Endothelial cell of umbilical vein (primary cell): ENCODE measurements at regions not wholly inside any gene's neighbourhood (a gene's known extent, or its start where the extent isn't known, plus 50 kb on each side); places are given as distances from the start of the nearest gene placed in this dataset.

Experiments
- BruUV-seq: library from RNA; stranded (reverse); fragments of 400-500 nt; replicated peaks from 2 replicates; lab custom pipeline; 2021; lab: Mats Ljungman, UMichigan
- CTCF ChIA-PET: fragments of 300-600, 350-600 bp; sonication (Branson Sonifier 250); formaldehyde crosslinking; loops from one replicate; lab custom pipeline; 2021; ENCODE audit warnings: antibody characterized with exemption, inconsistent platforms; lab: Charles Lee
- POLR2A ChIA-PET: fragments of 300-600, 350-600 bp; sonication (Branson Sonifier 250); formaldehyde crosslinking; loops from one replicate; lab custom pipeline; 2021; ENCODE audit warnings: antibody characterized with exemption, inconsistent platforms; lab: Charles Lee
- DNase-seq: peaks from one replicate; pipeline ENCODE4 v3.0.0-alpha.2; 2011; ENCODE audit warnings: low read depth, low spot score
- FAIRE-seq: peaks from 2 replicates; lab custom pipeline; 2011; peaks lifted over from hg19 to GRCh38; lab: Jason Lieb, UNC
- H2AFZ ChIP-seq: 2 replicates; pipeline ENCODE4 v1.6.0; 2012; ENCODE audit warnings: low read depth, low read length, control low read depth, inconsistent platforms
- H3K27ac ChIP-seq: 2 replicates; pipeline ENCODE4 v1.5.1; 2011; ENCODE audit warnings: low read depth, mild to moderate bottlenecking, control low read depth, low read length, moderate library complexity; ENCODE audit not compliant: insufficient read depth
- H3K27me3 ChIP-seq, 2 experiments: 2 replicates each; pipeline versions ENCODE4 v1.6.0 to v1.6.1; 2011; ENCODE audit warnings: low read length in 2 of 2, mixed read lengths in 1 of 2; ENCODE audit not compliant: control insufficient read depth in 2 of 2, insufficient read depth in 2 of 2
- H3K36me3 ChIP-seq, 2 experiments: 2 replicates in 1 of 2; 3 replicates in 1 of 2; pipeline ENCODE4 v1.5.1; 2011; ENCODE audit warnings: low read length in 2 of 2, mild to moderate bottlenecking in 1 of 2, moderate library complexity in 1 of 2; ENCODE audit not compliant: control insufficient read depth in 2 of 2, insufficient read depth in 2 of 2; ENCODE audit errors: extremely low read depth in 1 of 2
- H3K4me1 ChIP-seq: 3 replicates; pipeline ENCODE4 v1.5.1; 2011; ENCODE audit warnings: mild to moderate bottlenecking, low read length; ENCODE audit not compliant: control insufficient read depth, insufficient read depth; ENCODE audit errors: extremely low read depth
- H3K4me2 ChIP-seq: 2 replicates; pipeline ENCODE4 v1.6.1; 2011; ENCODE audit warnings: low read length, control low read depth, mixed read lengths; ENCODE audit not compliant: insufficient read depth
- H3K4me3 ChIP-seq, 3 experiments: fragments of 200-600 bp in 1 of 3; sonication (generic), shearing (Covaris generic) in 1 of 3; replicated peaks in 1 of 3; 2 replicates each; pipeline ENCODE4 v1.5.1; 2011 to 2016; ENCODE audit warnings: control low read depth in 3 of 3, low read length in 3 of 3, mild to moderate bottlenecking in 2 of 3, inconsistent platforms in 1 of 3, low read depth in 1 of 3, moderate library complexity in 1 of 3; ENCODE audit not compliant: insufficient read depth in 1 of 3
- H3K79me2 ChIP-seq: 2 replicates; pipeline ENCODE4 v1.6.0; 2012; ENCODE audit warnings: low read length, inconsistent platforms; ENCODE audit not compliant: control insufficient read depth, insufficient read depth
- H3K9ac ChIP-seq: replicated peaks from 2 replicates; pipeline ENCODE3; 2011; ENCODE audit warnings: low read length, control low read depth; ENCODE audit not compliant: insufficient read depth; ENCODE audit errors: extremely low read depth
- H3K9me1 ChIP-seq: replicated peaks from 3 replicates; pipeline ENCODE4 v1.6.0; 2011; ENCODE audit warnings: mild to moderate bottlenecking, low read length; ENCODE audit not compliant: control insufficient read depth, insufficient read depth; ENCODE audit errors: extremely low read depth
- H3K9me3 ChIP-seq: replicated peaks from 2 replicates; pipeline ENCODE4 v1.5.1; 2012; ENCODE audit warnings: low read length, inconsistent platforms; ENCODE audit not compliant: control insufficient read depth, insufficient read depth
- H4K20me1 ChIP-seq: replicated peaks from 2 replicates; pipeline ENCODE3; 2011; ENCODE audit warnings: mild to moderate bottlenecking, low read length; ENCODE audit not compliant: control insufficient read depth, insufficient read depth; ENCODE audit errors: extremely low read depth
- CTCF ChIP-seq, 2 donors: IDR thresholded peaks; 1 replicate in 1 of 2; 2 replicates in 1 of 2; pipeline ENCODE4 v1.5.1; 2011; ENCODE audit warnings: low read length in 2 of 2, mild to moderate bottlenecking in 2 of 2, moderate library complexity in 2 of 2, control low read depth in 1 of 2, inconsistent platforms in 1 of 2, low read depth in 1 of 2; ENCODE audit not compliant: insufficient read depth in 1 of 2; ENCODE audit errors: extremely low read depth in 1 of 2
- EZH2 ChIP-seq: IDR thresholded peaks from 2 replicates; pipeline ENCODE4 v1.6.1; 2012; ENCODE audit warnings: borderline replicate concordance, low read depth, mild to moderate bottlenecking, moderate library complexity, low read length, inconsistent platforms; ENCODE audit not compliant: severe bottlenecking
- FOS ChIP-seq: IDR thresholded peaks from 2 replicates; pipeline ENCODE4 v1.6.1; 2011; ENCODE audit warnings: mild to moderate bottlenecking, low read length, moderate library complexity, borderline replicate concordance; ENCODE audit not compliant: insufficient read depth
- GATA2 ChIP-seq: IDR thresholded peaks from 2 replicates; pipeline ENCODE4 v1.7.0; 2011; ENCODE audit warnings: low read depth, mild to moderate bottlenecking, moderate library complexity, mixed read lengths, low read length; ENCODE audit not compliant: insufficient read length, insufficient read depth
- JUN ChIP-seq: IDR thresholded peaks from 2 replicates; pipeline ENCODE4 v1.6.1; 2011; ENCODE audit warnings: borderline replicate concordance, low read depth; ENCODE audit not compliant: insufficient read length, insufficient read depth
- MAX ChIP-seq: IDR thresholded peaks from 2 replicates; pipeline ENCODE4 v1.6.1; 2011; ENCODE audit not compliant: insufficient read depth, insufficient read length
- MYC ChIP-seq: IDR thresholded peaks from one replicate; pipeline ENCODE4 v1.6.1; 2011; ENCODE audit warnings: mild to moderate bottlenecking, low read depth, low read length
- POLR2A ChIP-seq: IDR thresholded peaks from 2 replicates; pipeline ENCODE4 v1.6.1; 2012; ENCODE audit warnings: low read depth, mild to moderate bottlenecking, control low read depth, low read length
- POLR2AphosphoS5 ChIP-seq: IDR thresholded peaks from 2 replicates; pipeline ENCODE4 v1.6.1; 2012; ENCODE audit warnings: low read depth, mild to moderate bottlenecking, control low read depth, low read length, moderate library complexity; ENCODE audit not compliant: insufficient read depth
- dilution Hi-C: fragments of 300-500 bp; cut with MboI; formaldehyde crosslinking; loops from one replicate; pipeline ENCODE4 v1.15.0; 2019; ENCODE audit warnings: low sequenced_read_pairs; ENCODE audit not compliant: extremely low pct_ligation_motif_present
- intact Hi-C: fragments of 100-400 bp; cut with micrococcal nuclease; formaldehyde crosslinking; loops from one replicate; pipeline ENCODE4 v1.10.0; 2022

- H3K4me1 ChIP-seq, result no peaks in the 10 kb centered on the region
- H3K9me3 ChIP-seq, result no peaks in the 10 kb centered on the region
- H3K27me3 ChIP-seq, result no peaks in the 10 kb centered on the region
- no peak overlapping the region for H3K4me2 ChIP-seq
- DNase-seq, result no peak
- no TSS peak for BruUV-seq
- no peak overlapping the region for H3K27ac ChIP-seq
- H4K20me1 ChIP-seq, result no peaks in the 10 kb centered on the region
- no peak overlapping the region for H3K9ac ChIP-seq
- H3K9me1 ChIP-seq, result no peaks in the 10 kb centered on the region
- dilution Hi-C loops (no loop called here), intact Hi-C loops (loop anchor here (10.0 kb wide), 1 partner anchor 251 kb away; no protein-coding TSS in a partner anchor)
- ChIA-PET POLR2A (no interaction called here), CTCF (no interaction called here)
- FAIRE-seq, result no peak
- no peaks in the 10 kb centered on the region for H3K79me2 ChIP-seq
- H3K36me3 ChIP-seq, result no peaks in the 10 kb centered on the region
- TF ChIP-seq CTCF (IDR thresholded peaks at IDR 0.05; ENCODE audit: extremely low read depth in 1 of 2, insufficient read depth in 1 of 2, low read depth in 1 of 2, low read length in 2 of 2) (no peak), POLR2A (no peak), MYC (no peak), POLR2AphosphoS5 (no peak), FOS (no peak), JUN (no peak), MAX (no peak), EZH2 (no peak), GATA2 (no peak)
- H2AFZ ChIP-seq, result no peak overlapping the region
- no peak overlapping the region for H3K4me3 ChIP-seq
Measured at GRCh38 chr3:13203398-13204176, 130.4 kb upstream of the IQSEC1 start.
